BE2C (cell line): ENCODE measurements at regions not wholly inside any gene's neighbourhood (a gene's known extent, or its start where the extent isn't known, plus 50 kb on each side); places are given as distances from the start of the nearest gene placed in this dataset.

Source experiments
- DNase-seq: peaks from one replicate; pipeline ENCODE4 v3.0.0-alpha.2; 2020
- H3K27me3 ChIP-seq: fragments of 250-450 bp; sonication (Bioruptor Pico); 2 replicates; pipeline ENCODE4 v1.5.1; 2020; ENCODE audit warnings: mild to moderate bottlenecking
- H3K36me3 ChIP-seq: fragments of 250-450 bp; sonication (Bioruptor Pico); 2 replicates; pipeline ENCODE4 v1.5.1; 2020; ENCODE audit warnings: mild to moderate bottlenecking
- H3K4me1 ChIP-seq: fragments of 250-450 bp; sonication (Bioruptor Pico); 2 replicates; pipeline ENCODE4 v1.5.1; 2020
- H3K4me3 ChIP-seq: 2 replicates; pipeline ENCODE4 v1.5.1; 2011; ENCODE audit warnings: low read depth, low read length
- H3K9me3 ChIP-seq: fragments of 250-450 bp; sonication (Bioruptor Pico); 2 replicates; pipeline ENCODE4 v1.5.1; 2020
- CTCF ChIP-seq: IDR thresholded peaks from 2 replicates; pipeline ENCODE4 v1.5.1; 2012; ENCODE audit warnings: mild to moderate bottlenecking, low read depth, low read length

- Histone ChIP-seq H3K4me3 (no peak overlapping the region), H3K36me3 (no peaks in the 10 kb centered on the region), H3K9me3 (no peaks in the 10 kb centered on the region), H3K27me3 (no peaks in the 10 kb centered on the region), H3K4me1 (no peaks in the 10 kb centered on the region)
- no peak for TF ChIP-seq CTCF
- no peak for DNase-seq
Measured at GRCh38 chr16:6548507-6548906, 784.1 kb upstream of the RBFOX1 start.

GRCh38 chr16:6547131-6547530 lies 785.5 kb upstream of the RBFOX1 start:
- H3K9me3 ChIP-seq = no peaks in the 10 kb centered on the region
- no peak for DNase-seq
- no peaks in the 10 kb centered on the region for H3K4me1 ChIP-seq

GRCh38 chr16:6545329-6545728 lies 787.3 kb upstream of the RBFOX1 start:
- Histone ChIP-seq H3K9me3 (no peaks in the 10 kb centered on the region), H3K36me3 (no peaks in the 10 kb centered on the region), H3K4me1 (no peaks in the 10 kb centered on the region), H3K4me3 (no peak overlapping the region), H3K27me3 (no peaks in the 10 kb centered on the region)
- no peak for DNase-seq
- no peak for TF ChIP-seq CTCF

More at GRCh38 chr16:6547131-6547530, 785.5 kb upstream of the RBFOX1 start:
- H3K36me3 ChIP-seq = no peaks in the 10 kb centered on the region
- H3K4me3 ChIP-seq = no peak overlapping the region
- TF ChIP-seq CTCF = no peak
- no peaks in the 10 kb centered on the region for H3K27me3 ChIP-seq

- no peak for TF ChIP-seq CTCF
- Histone ChIP-seq H3K4me3 (no peak overlapping the region), H3K36me3 (no peaks in the 10 kb centered on the region), H3K4me1 (no peaks in the 10 kb centered on the region), H3K27me3 (no peaks in the 10 kb centered on the region), H3K9me3 (no peaks in the 10 kb centered on the region)
- no peak for DNase-seq
Measured at GRCh38 chr16:6541267-6541666, 791.4 kb upstream of the RBFOX1 start.

GRCh38 chr16:6536411-6536810 lies 796.2 kb upstream of the RBFOX1 start:
- Histone ChIP-seq H3K27me3 (no peaks in the 10 kb centered on the region), H3K9me3 (no peaks in the 10 kb centered on the region), H3K4me3 (no peak overlapping the region), H3K4me1 (no peaks in the 10 kb centered on the region), H3K36me3 (no peaks in the 10 kb centered on the region)
- no peak for TF ChIP-seq CTCF
- no peak for DNase-seq

- H3K4me3 ChIP-seq = no peak overlapping the region
- H3K4me1 ChIP-seq = no peaks in the 10 kb centered on the region
- no peaks in the 10 kb centered on the region for H3K27me3 ChIP-seq
- H3K9me3 ChIP-seq = no peaks in the 10 kb centered on the region
- DNase-seq = no peak
- TF ChIP-seq CTCF = no peak
- no peaks in the 10 kb centered on the region for H3K36me3 ChIP-seq
Measured at GRCh38 chr16:6531067-6531466, 801.6 kb upstream of the RBFOX1 start.
